IMR-90 (cell line): ENCODE measurements at regions not wholly inside any gene's neighbourhood (a gene's known extent, or its start where the extent isn't known, plus 50 kb on each side); places are given as distances from the start of the nearest gene placed in this dataset.

Source experiments
- ATAC-seq: fragments of 200-7000 bp; cut with Tn5 transposase; 2 replicates; pipeline ENCODE4 v1.9.1; 2020; ENCODE audit warnings: low read depth, mild to moderate bottlenecking, moderate library complexity
- BruUV-seq: library from RNA; stranded (reverse); fragments of 400-500 nt; replicated peaks from 2 replicates; lab custom pipeline; 2021; lab: Mats Ljungman, UMichigan
- CTCF ChIA-PET: fragments of 300-600 bp; formaldehyde crosslinking; extraction: SDS; loops from one replicate; lab custom pipeline; 2021; ENCODE audit warnings: antibody characterized with exemption; lab: Yijun Ruan, JAX
- POLR2A ChIA-PET: fragments of 300-600 bp; sonication (Branson Sonifier 250); formaldehyde crosslinking; loops from one replicate; lab custom pipeline; 2022; ENCODE audit warnings: antibody characterized with exemption; ENCODE audit not compliant: unreplicated experiment; lab: Charles Lee
- DNase-seq: peaks from one replicate; pipeline ENCODE4 v3.0.0; 2013
- H2AFZ ChIP-seq: replicated peaks from 2 replicates; pipeline ENCODE3; 2013; ENCODE audit warnings: low read length, mild to moderate bottlenecking; ENCODE audit not compliant: poor library complexity
- H2AK5ac ChIP-seq: 2 replicates; pipeline ENCODE4 v1.6.1; 2013; ENCODE audit warnings: low read depth, low read length, inconsistent platforms
- H2AK9ac ChIP-seq: replicated peaks from 2 replicates; pipeline ENCODE3; 2013; ENCODE audit warnings: mild to moderate bottlenecking, low read depth, low read length, moderate library complexity; ENCODE audit not compliant: poor library complexity
- H2BK120ac ChIP-seq: 2 replicates; pipeline ENCODE4 v1.6.1; 2013; ENCODE audit warnings: low read depth, low read length, inconsistent platforms
- H2BK15ac ChIP-seq: 3 replicates; pipeline ENCODE4 v1.6.1; 2013; ENCODE audit warnings: low read depth, low read length, inconsistent platforms
- H2BK20ac ChIP-seq: 2 replicates; pipeline ENCODE4 v1.6.1; 2013; ENCODE audit warnings: low read depth, mild to moderate bottlenecking, inconsistent platforms, low read length, moderate library complexity
- H2BK5ac ChIP-seq: 2 replicates; pipeline ENCODE4 v1.6.1; 2013; ENCODE audit warnings: mild to moderate bottlenecking, low read depth, low read length, inconsistent platforms; ENCODE audit not compliant: poor library complexity, severe bottlenecking
- H3K14ac ChIP-seq: replicated peaks from 2 replicates; pipeline ENCODE4 v1.6.1; 2013; ENCODE audit warnings: low read depth, low read length, inconsistent platforms
- H3K18ac ChIP-seq: 2 replicates; pipeline ENCODE4 v1.6.1; 2013; ENCODE audit warnings: low read depth, low read length, control low read depth
- H3K23ac ChIP-seq: 2 replicates; pipeline ENCODE4 v1.6.1; 2013; ENCODE audit warnings: low read depth, low read length, inconsistent platforms
- H3K27ac ChIP-seq: 2 replicates; pipeline ENCODE4 v1.5.1; 2013; ENCODE audit warnings: mild to moderate bottlenecking, control low read depth, low read length; ENCODE audit not compliant: insufficient read depth
- H3K27me3 ChIP-seq: 2 replicates; pipeline ENCODE4 v1.6.1; 2013; ENCODE audit warnings: low read length; ENCODE audit not compliant: control insufficient read depth, insufficient read depth
- H3K36me3 ChIP-seq: 2 replicates; pipeline ENCODE4 v1.6.1; 2013; ENCODE audit warnings: low read length, mixed read lengths; ENCODE audit not compliant: control insufficient read depth, insufficient read depth
- H3K4ac ChIP-seq: 2 replicates; pipeline ENCODE4 v1.6.1; 2013; ENCODE audit warnings: low read depth, low read length, inconsistent platforms
- H3K4me1 ChIP-seq: 2 replicates; pipeline ENCODE4 v1.6.1; 2013; ENCODE audit warnings: low read length, mixed read lengths; ENCODE audit not compliant: control insufficient read depth, insufficient read depth
- H3K4me2 ChIP-seq: 2 replicates; pipeline ENCODE4 v1.6.1; 2013; ENCODE audit warnings: low read depth, mild to moderate bottlenecking, control low read depth, low read length, moderate library complexity
- H3K4me3 ChIP-seq: 2 replicates; pipeline ENCODE4 v1.5.1; 2013; ENCODE audit warnings: low read depth, mild to moderate bottlenecking, control low read depth, low read length, moderate library complexity; ENCODE audit not compliant: insufficient read depth
- H3K56ac ChIP-seq: 2 replicates; pipeline ENCODE4 v1.6.1; 2013; ENCODE audit warnings: low read length, inconsistent platforms; ENCODE audit not compliant: insufficient read depth; ENCODE audit errors: extremely low read depth
- H3K79me1 ChIP-seq, 2 experiments: 2 replicates each; pipeline ENCODE4 v1.6.1; 2013; ENCODE audit warnings: low read length in 2 of 2, inconsistent platforms in 1 of 2, low read depth in 1 of 2
- H3K9ac ChIP-seq: 2 replicates; pipeline ENCODE4 v1.6.1; 2013; ENCODE audit warnings: low read depth, low read length, control low read depth
- H3K9me1 ChIP-seq: 2 replicates; pipeline ENCODE4 v1.6.1; 2013; ENCODE audit warnings: low read length, inconsistent platforms; ENCODE audit not compliant: insufficient read depth
- H3K9me3 ChIP-seq: 2 replicates; pipeline ENCODE4 v1.6.1; 2013; ENCODE audit warnings: low read length; ENCODE audit not compliant: control insufficient read depth, insufficient read depth
- H4K20me1 ChIP-seq: 2 replicates; pipeline ENCODE4 v1.6.1; 2013; ENCODE audit warnings: low read length, inconsistent platforms; ENCODE audit not compliant: insufficient read depth
- H4K5ac ChIP-seq: 2 replicates; pipeline ENCODE4 v1.6.1; 2013; ENCODE audit warnings: mild to moderate bottlenecking, low read depth, low read length, control low read depth
- H4K8ac ChIP-seq, 2 experiments: 2 replicates each; pipeline ENCODE4 v1.6.1; 2013; ENCODE audit warnings: low read depth in 2 of 2, low read length in 2 of 2, control low read depth in 1 of 2, inconsistent platforms in 1 of 2
- H4K91ac ChIP-seq: 2 replicates; pipeline ENCODE4 v1.6.1; 2013; ENCODE audit warnings: low read depth, low read length, inconsistent platforms; ENCODE audit not compliant: insufficient read depth
- BHLHE40 ChIP-seq: fragments of 150-350 bp; IDR thresholded peaks from 2 replicates; pipeline ENCODE4 v1.6.1; 2016; ENCODE audit warnings: mild to moderate bottlenecking, low read depth, low read length
- CEBPB ChIP-seq: IDR thresholded peaks from 2 replicates; pipeline ENCODE4 v1.6.1; 2012; ENCODE audit warnings: low read depth, low read length, improper control_type of control experiment
- CHD1 ChIP-seq: IDR thresholded peaks from 2 replicates; pipeline ENCODE4 v1.6.1; 2012; ENCODE audit warnings: low read depth, low read length, improper control_type of control experiment
- CTCF ChIP-seq: conservative IDR thresholded peaks from 2 replicates; pipeline ENCODE4 v1.5.1; 2012; ENCODE audit warnings: mild to moderate bottlenecking, low read depth, low read length, improper control_type of control experiment
- ELK1 ChIP-seq: fragments of 150-350 bp; IDR thresholded peaks from 2 replicates; pipeline ENCODE4 v1.6.1; 2016; ENCODE audit warnings: low read depth, mild to moderate bottlenecking, low read length, moderate library complexity, borderline replicate concordance
- FOS ChIP-seq: fragments of 150-350 bp; IDR thresholded peaks from 2 replicates; pipeline ENCODE4 v1.6.1; 2016; ENCODE audit warnings: low read depth, low read length
- MAFK ChIP-seq: IDR thresholded peaks from 2 replicates; pipeline ENCODE4 v1.6.1; 2012; ENCODE audit warnings: low read depth, low read length, improper control_type of control experiment
- MAZ ChIP-seq: IDR thresholded peaks from 2 replicates; pipeline ENCODE4 v1.6.1; 2012; ENCODE audit warnings: low read depth, mild to moderate bottlenecking, low read length, improper control_type of control experiment, moderate library complexity, borderline replicate concordance
- MXI1 ChIP-seq: IDR thresholded peaks from 2 replicates; pipeline ENCODE4 v1.6.1; 2012; ENCODE audit warnings: low read depth, mild to moderate bottlenecking, low read length, moderate library complexity, borderline replicate concordance
- NFE2L2 ChIP-seq: fragments of 150-350 bp; IDR thresholded peaks from 2 replicates; pipeline ENCODE4 v1.6.1; 2016; ENCODE audit warnings: low read depth, mild to moderate bottlenecking, low read length
- POLR2A ChIP-seq: IDR thresholded peaks from 2 replicates; pipeline ENCODE4 v1.6.1; 2012; ENCODE audit warnings: mild to moderate bottlenecking, low read depth, low read length
- RAD21 ChIP-seq: IDR thresholded peaks from 2 replicates; pipeline ENCODE4 v1.6.1; 2012; ENCODE audit warnings: low read length, improper control_type of control experiment
- RCOR1 ChIP-seq: IDR thresholded peaks from 2 replicates; pipeline ENCODE4 v1.6.1; 2012; ENCODE audit warnings: mild to moderate bottlenecking, low read length, improper control_type of control experiment; ENCODE audit not compliant: insufficient replicate concordance
- RFX5 ChIP-seq: IDR thresholded peaks from 2 replicates; pipeline ENCODE4 v1.8.0; 2012; ENCODE audit warnings: low read depth, mild to moderate bottlenecking, low read length, moderate library complexity
- SMC3 ChIP-seq: fragments of 150-350 bp; IDR thresholded peaks from 2 replicates; pipeline ENCODE4 v1.6.1; 2016; ENCODE audit warnings: low read depth, mild to moderate bottlenecking, antibody characterized with exemption, low read length, moderate library complexity
- USF2 ChIP-seq: fragments of 150-350 bp; IDR thresholded peaks from 2 replicates; pipeline ENCODE4 v1.6.1; 2017; ENCODE audit warnings: mild to moderate bottlenecking, antibody characterized with exemption, low read length, low read depth
- WGBS, 2 experiments: methylation state at CpG; one replicate each; pipeline versions ENCODE4 v1.1.5 to v1.1.7; 2013; ENCODE audit warnings: missing lambda C conversion rate in 2 of 2; ENCODE audit not compliant: insufficient read length in 1 of 2; ENCODE audit errors: extremely low coverage in 2 of 2; 5-methylcytosine and 5-hydroxymethylcytosine counted together
- dilution Hi-C: fragments of 300-500 bp; cut with HindIII; formaldehyde crosslinking; loops from one replicate; pipeline ENCODE4 v1.14.3; 2018; ENCODE audit warnings: low sequenced_read_pairs; ENCODE audit not compliant: unreplicated experiment
- in situ Hi-C: fragments of 300-500 bp; cut with MboI; formaldehyde crosslinking; loops from 3 replicates; pipeline ENCODE4 v1.14.3; 2019; ENCODE audit warnings: low sequenced_read_pairs, inconsistent platforms, mixed read lengths
- intact Hi-C: fragments of 100-400 bp; cut with micrococcal nuclease; formaldehyde crosslinking; loops from 2 replicates; pipeline ENCODE4 v1.10.0; 2022

- no peaks in the 10 kb centered on the region for H3K27me3 ChIP-seq
- H3K56ac ChIP-seq = no peak overlapping the region
- ATAC-seq (no peak), DNase-seq (no peak)
- H3K23ac ChIP-seq = no peak overlapping the region
- no peak overlapping the region for H2AK5ac ChIP-seq
- in situ Hi-C loops (no loop called here), dilution Hi-C loops (no loop called here), intact Hi-C loops (no loop called here)
- BruUV-seq = no TSS peak
- H3K4me1 ChIP-seq = no peaks in the 10 kb centered on the region
- ChIA-PET POLR2A (no interaction called here), CTCF (no interaction called here)
- no peak overlapping the region for H3K4me2 ChIP-seq
- no peak overlapping the region for H3K27ac ChIP-seq
- H2AFZ ChIP-seq = no peak overlapping the region
- no peak overlapping the region for H3K4me3 ChIP-seq
- no peak for TF ChIP-seq MAFK
- no peak for TF ChIP-seq MXI1
- TF ChIP-seq RAD21 = no peak
- TF ChIP-seq RFX5 = no peak
- TF ChIP-seq CEBPB = no peak
- no peak for TF ChIP-seq SMC3
- no peak for TF ChIP-seq FOS
- TF ChIP-seq ELK1 = no peak
- no peak for TF ChIP-seq USF2
- no peak for TF ChIP-seq POLR2A
- no peak for TF ChIP-seq RCOR1
- TF ChIP-seq BHLHE40 = no peak
- TF ChIP-seq MAZ = no peak
- no peak for TF ChIP-seq CTCF
- no peak for TF ChIP-seq NFE2L2
- TF ChIP-seq CHD1 = no peak
- no peaks in the 10 kb centered on the region for H3K36me3 ChIP-seq
- H3K18ac ChIP-seq = no peak overlapping the region
- H3K14ac ChIP-seq = no peak overlapping the region
- no peak overlapping the region for H2BK20ac ChIP-seq
- no peak overlapping the region for H3K4ac ChIP-seq
- H3K9me3 ChIP-seq = no peaks in the 10 kb centered on the region
- no peaks in the 10 kb centered on the region for H4K20me1 ChIP-seq
- H4K8ac ChIP-seq = no peak overlapping the region
- H2BK120ac ChIP-seq = no peak overlapping the region
- WGBS, 2 experiments = no CpG with 5 or more reads among the region's 4 CpGs
- H3K79me1 ChIP-seq = no peaks in the 10 kb centered on the region
- no peak overlapping the region for H4K91ac ChIP-seq
- H2BK5ac ChIP-seq = no peak overlapping the region
- no peak overlapping the region for H2AK9ac ChIP-seq
- H2BK15ac ChIP-seq = no peak overlapping the region
- no peak overlapping the region for H3K9ac ChIP-seq
- no peaks in the 10 kb centered on the region for H3K9me1 ChIP-seq
- no peak overlapping the region for H4K5ac ChIP-seq
These were observed 168.4 kb upstream of the SMARCAD1 start for GRCh38 chr4:94039226-94039625.
